Tibial nerve (tissue), 3 donors: ENCODE measurements at regions not wholly inside any gene's neighbourhood (a gene's known extent, or its start where the extent isn't known, plus 50 kb on each side); places are given as distances from the start of the nearest gene placed in this dataset.

Experiments used
- POLR2A ChIP-seq, 2 donors: fragments of 450-650 bp; IDR thresholded peaks; one replicate each; pipeline ENCODE4 v1.6.1; 2017; ENCODE audit warnings: antibody characterized with exemption in 2 of 2, mild to moderate bottlenecking in 2 of 2, moderate library complexity in 2 of 2
- TF ChIP-seq, protein P1 (sequence below), 5 experiments: fragments of 200-600 bp in 3 of 5; fragments of 450-650 bp in 2 of 5; sonication (generic) in 3 of 5; IDR thresholded peaks; one replicate each; pipeline ENCODE4 v1.5.1; 2016 to 2019; ENCODE audit warnings: antibody characterized with exemption in 5 of 5, mild to moderate bottlenecking in 3 of 5, moderate library complexity in 2 of 5

DNA sequence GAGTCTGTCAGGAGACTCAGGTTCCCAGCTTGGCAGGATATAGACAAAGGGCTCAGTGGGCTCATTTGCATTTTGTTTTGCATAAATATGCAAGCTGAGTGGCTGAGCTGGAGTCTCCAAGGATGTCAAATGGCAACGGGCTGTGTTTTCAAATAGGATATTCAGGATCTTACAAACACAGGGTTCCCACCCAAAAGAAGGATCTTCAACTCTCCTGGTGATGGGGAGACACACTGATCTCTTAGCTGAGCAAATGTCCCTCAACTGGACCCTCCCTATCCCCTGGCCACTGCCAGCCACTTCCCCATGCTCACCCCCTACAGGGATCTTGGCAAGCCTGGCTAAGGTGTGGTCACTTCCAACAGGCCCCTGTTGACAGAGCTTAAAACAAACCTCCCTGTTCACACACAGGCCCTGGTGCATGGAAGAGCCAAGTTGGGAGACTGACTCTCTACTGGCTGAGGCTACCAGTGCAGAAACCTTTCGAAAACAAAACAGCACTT is 61.6 kb downstream of the SOX9 start:
- TF ChIP-seq, protein P1, sequence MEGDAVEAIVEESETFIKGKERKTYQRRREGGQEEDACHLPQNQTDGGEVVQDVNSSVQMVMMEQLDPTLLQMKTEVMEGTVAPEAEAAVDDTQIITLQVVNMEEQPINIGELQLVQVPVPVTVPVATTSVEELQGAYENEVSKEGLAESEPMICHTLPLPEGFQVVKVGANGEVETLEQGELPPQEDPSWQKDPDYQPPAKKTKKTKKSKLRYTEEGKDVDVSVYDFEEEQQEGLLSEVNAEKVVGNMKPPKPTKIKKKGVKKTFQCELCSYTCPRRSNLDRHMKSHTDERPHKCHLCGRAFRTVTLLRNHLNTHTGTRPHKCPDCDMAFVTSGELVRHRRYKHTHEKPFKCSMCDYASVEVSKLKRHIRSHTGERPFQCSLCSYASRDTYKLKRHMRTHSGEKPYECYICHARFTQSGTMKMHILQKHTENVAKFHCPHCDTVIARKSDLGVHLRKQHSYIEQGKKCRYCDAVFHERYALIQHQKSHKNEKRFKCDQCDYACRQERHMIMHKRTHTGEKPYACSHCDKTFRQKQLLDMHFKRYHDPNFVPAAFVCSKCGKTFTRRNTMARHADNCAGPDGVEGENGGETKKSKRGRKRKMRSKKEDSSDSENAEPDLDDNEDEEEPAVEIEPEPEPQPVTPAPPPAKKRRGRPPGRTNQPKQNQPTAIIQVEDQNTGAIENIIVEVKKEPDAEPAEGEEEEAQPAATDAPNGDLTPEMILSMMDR (IDR thresholded peaks at IDR 0.05): no peak
- TF ChIP-seq POLR2A (IDR thresholded peaks at IDR 0.05): no peak
